OCI-LY1 (cell line): ENCODE measurements at regions not wholly inside any gene's neighbourhood (a gene's known extent, or its start where the extent isn't known, plus 50 kb on each side); places are given as distances from the start of the nearest gene placed in this dataset.

Experiments
- H2AFZ ChIP-seq: fragments of 200-600 bp; sonication (generic), shearing (Covaris generic); 2 replicates; pipeline ENCODE4 v1.6.0; 2014; ENCODE audit warnings: antibody characterized with exemption, mild to moderate bottlenecking, low read length
- H3F3A ChIP-seq: fragments of 200-600 bp; sonication (generic), shearing (Covaris generic); 2 replicates; pipeline ENCODE4 v1.6.0; 2014; ENCODE audit warnings: mild to moderate bottlenecking, antibody characterized with exemption, low read length, moderate library complexity; ENCODE audit not compliant: insufficient read depth
- H3K27ac ChIP-seq: fragments of 200-600 bp; sonication (generic); 2 replicates; pipeline ENCODE4 v1.5.1; 2014; ENCODE audit warnings: low read length, mixed run types, mild to moderate bottlenecking, low read depth; ENCODE audit not compliant: poor library complexity, severe bottlenecking
- H3K27me3 ChIP-seq: fragments of 200-600 bp; sonication (generic); 2 replicates; pipeline ENCODE4 v1.6.0; 2014; ENCODE audit warnings: antibody characterized with exemption, mild to moderate bottlenecking, low read length, moderate library complexity; ENCODE audit not compliant: insufficient read depth
- H3K36me3 ChIP-seq: fragments of 200-600 bp; sonication (generic); 2 replicates; pipeline ENCODE4 v1.6.1; 2014; ENCODE audit warnings: mild to moderate bottlenecking, antibody characterized with exemption, low read length, moderate library complexity, mixed read lengths; ENCODE audit not compliant: insufficient read depth
- H3K4me1 ChIP-seq: fragments of 200-600 bp; sonication (generic); 2 replicates; pipeline ENCODE4 v1.5.1; 2014; ENCODE audit warnings: mild to moderate bottlenecking, low read length, moderate library complexity; ENCODE audit not compliant: insufficient read depth, severe bottlenecking
- H3K4me2 ChIP-seq: fragments of 200-600 bp; sonication (generic), shearing (Covaris generic); 2 replicates; pipeline ENCODE4 v1.6.1; 2014; ENCODE audit warnings: low read length
- H3K4me3 ChIP-seq: fragments of 200-600 bp; sonication (generic); 2 replicates; pipeline ENCODE4 v1.5.1; 2014; ENCODE audit warnings: low read length, low read depth, mild to moderate bottlenecking, mixed read lengths; ENCODE audit not compliant: poor library complexity, severe bottlenecking
- H3K79me2 ChIP-seq: fragments of 200-600 bp; shearing (Covaris generic); 2 replicates; pipeline ENCODE4 v1.6.1; 2016; ENCODE audit warnings: mixed run types, low read length, mixed read lengths; ENCODE audit not compliant: insufficient read depth
- H3K9ac ChIP-seq: fragments of 200-600 bp; sonication (generic), shearing (Covaris generic); 2 replicates; pipeline ENCODE4 v1.6.1; 2014; ENCODE audit warnings: mild to moderate bottlenecking, low read length, mixed read lengths
- H3K9me2 ChIP-seq: fragments of 200-600 bp; sonication (generic), shearing (Covaris generic); 2 replicates; pipeline ENCODE4 v1.6.1; 2014; ENCODE audit warnings: low read depth, mild to moderate bottlenecking, low read length, mixed read lengths
- H3K9me3 ChIP-seq: fragments of 200-600 bp; shearing (Covaris generic); 2 replicates; pipeline ENCODE4 v1.6.1; 2014; ENCODE audit warnings: low read length, mixed read lengths
- H4K20me1 ChIP-seq: fragments of 200-600 bp; sonication (generic), shearing (Covaris generic); 2 replicates; pipeline ENCODE4 v1.6.0; 2016; ENCODE audit warnings: mild to moderate bottlenecking, low read length; ENCODE audit not compliant: insufficient read depth
- EZH2 ChIP-seq: fragments of 200-600 bp; sonication (generic), shearing (Covaris generic); IDR thresholded peaks from 2 replicates; pipeline ENCODE4 v1.8.0; 2017; ENCODE audit warnings: borderline replicate concordance, mixed run types, mild to moderate bottlenecking, antibody characterized with exemption, low read length, moderate library complexity, mixed read lengths
- TF ChIP-seq, protein P1 (sequence below): fragments of 200-600 bp; sonication (generic), shearing (Covaris generic); IDR thresholded peaks from 2 replicates; pipeline ENCODE4 v1.5.1; 2017; ENCODE audit warnings: mild to moderate bottlenecking, antibody characterized with exemption, low read length, moderate library complexity, mixed read lengths

DNA sequence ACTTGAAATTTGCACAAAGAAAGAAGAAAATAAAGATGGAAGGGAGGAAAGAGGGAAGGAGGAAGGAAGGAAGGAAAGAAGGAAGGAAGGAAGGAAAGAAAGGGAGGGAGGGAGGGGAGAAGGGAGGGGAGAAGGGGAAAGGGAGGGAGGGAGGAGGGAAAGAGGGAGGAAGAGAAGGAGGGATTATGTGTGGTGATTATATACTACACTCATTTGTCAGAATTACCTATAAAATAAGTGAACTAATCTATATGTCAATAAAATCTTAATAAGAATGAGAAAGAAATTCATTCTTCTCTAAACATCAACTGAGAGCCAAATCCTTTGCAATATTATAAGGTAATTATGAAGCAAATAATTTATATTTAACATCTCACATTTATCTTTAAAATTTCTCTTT is 77.9 kb upstream of the TFAP2D start:
- Histone ChIP-seq H3K4me3 (no peak overlapping the region), H3K4me1 (no peaks in the 10 kb centered on the region), H3K27ac (no peak overlapping the region), H3K9me3 (no peaks in the 10 kb centered on the region), H3K9me2 (no peaks in the 10 kb centered on the region), H3F3A (no peaks in the 10 kb centered on the region), H2AFZ (no peak overlapping the region), H4K20me1 (no peaks in the 10 kb centered on the region), H3K79me2 (no peaks in the 10 kb centered on the region), H3K9ac (no peak overlapping the region), H3K27me3 (no peaks in the 10 kb centered on the region), H3K4me2 (no peak overlapping the region), H3K36me3 (no peaks in the 10 kb centered on the region)
- no peak for TF ChIP-seq EZH2

DNA sequence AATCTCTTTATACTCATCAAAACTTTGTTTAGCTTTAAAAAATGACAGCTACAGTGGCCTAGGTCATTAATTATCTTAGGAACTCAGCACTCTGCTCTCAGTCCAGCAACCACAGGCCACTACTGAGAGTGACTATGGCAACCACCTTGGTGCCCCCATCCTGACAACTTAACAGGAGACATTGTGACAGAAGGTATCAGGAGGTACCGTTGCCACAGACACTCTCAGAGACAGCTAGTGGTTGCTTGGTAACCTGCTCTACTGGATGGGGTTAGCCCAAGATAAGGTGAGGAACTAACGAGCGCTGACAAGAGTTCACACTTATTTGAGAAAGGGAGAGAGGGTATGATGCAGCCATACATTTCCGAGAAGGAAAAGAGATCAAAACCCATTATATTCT is 76.1 kb upstream of the TFAP2D start:
- H3F3A ChIP-seq: no peaks in the 10 kb centered on the region
- no peak overlapping the region for H2AFZ ChIP-seq
- H3K79me2 ChIP-seq: no peaks in the 10 kb centered on the region
- no peak overlapping the region for H3K9ac ChIP-seq
- H3K4me3 ChIP-seq: no peak overlapping the region
- H3K36me3 ChIP-seq: no peaks in the 10 kb centered on the region
- no peaks in the 10 kb centered on the region for H3K4me1 ChIP-seq
- H4K20me1 ChIP-seq: no peaks in the 10 kb centered on the region
- H3K27ac ChIP-seq: no peak overlapping the region
- H3K4me2 ChIP-seq: no peak overlapping the region
- no peaks in the 10 kb centered on the region for H3K9me2 ChIP-seq
- TF ChIP-seq, protein P1, sequence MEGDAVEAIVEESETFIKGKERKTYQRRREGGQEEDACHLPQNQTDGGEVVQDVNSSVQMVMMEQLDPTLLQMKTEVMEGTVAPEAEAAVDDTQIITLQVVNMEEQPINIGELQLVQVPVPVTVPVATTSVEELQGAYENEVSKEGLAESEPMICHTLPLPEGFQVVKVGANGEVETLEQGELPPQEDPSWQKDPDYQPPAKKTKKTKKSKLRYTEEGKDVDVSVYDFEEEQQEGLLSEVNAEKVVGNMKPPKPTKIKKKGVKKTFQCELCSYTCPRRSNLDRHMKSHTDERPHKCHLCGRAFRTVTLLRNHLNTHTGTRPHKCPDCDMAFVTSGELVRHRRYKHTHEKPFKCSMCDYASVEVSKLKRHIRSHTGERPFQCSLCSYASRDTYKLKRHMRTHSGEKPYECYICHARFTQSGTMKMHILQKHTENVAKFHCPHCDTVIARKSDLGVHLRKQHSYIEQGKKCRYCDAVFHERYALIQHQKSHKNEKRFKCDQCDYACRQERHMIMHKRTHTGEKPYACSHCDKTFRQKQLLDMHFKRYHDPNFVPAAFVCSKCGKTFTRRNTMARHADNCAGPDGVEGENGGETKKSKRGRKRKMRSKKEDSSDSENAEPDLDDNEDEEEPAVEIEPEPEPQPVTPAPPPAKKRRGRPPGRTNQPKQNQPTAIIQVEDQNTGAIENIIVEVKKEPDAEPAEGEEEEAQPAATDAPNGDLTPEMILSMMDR: no peak
- no peak for TF ChIP-seq EZH2
- no peaks in the 10 kb centered on the region for H3K27me3 ChIP-seq
- H3K9me3 ChIP-seq: no peaks in the 10 kb centered on the region

DNA sequence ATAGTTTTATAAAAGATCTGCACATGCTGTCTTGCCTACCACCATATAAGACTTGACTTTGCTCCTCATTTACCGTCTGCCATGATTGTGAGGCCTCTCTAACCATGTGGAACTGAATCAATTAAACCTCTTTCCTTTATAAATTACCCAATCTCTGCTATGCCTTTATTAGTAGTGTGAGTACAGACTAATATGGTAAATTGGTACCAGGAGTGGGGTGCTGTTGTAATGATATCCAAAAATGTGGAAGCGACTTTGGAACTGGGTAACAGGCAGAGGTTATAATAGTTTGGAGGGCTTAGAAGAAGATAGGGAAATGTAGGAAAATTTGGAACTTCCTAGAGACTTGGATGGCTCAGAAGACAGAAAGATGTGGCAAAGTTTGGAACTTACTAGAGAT is 64.2 kb upstream of the TFAP2D start:
- TF ChIP-seq, protein P1: no peak
- no peak for TF ChIP-seq EZH2
- Histone ChIP-seq H3F3A (no peaks in the 10 kb centered on the region), H3K9ac (no peak overlapping the region), H3K9me3 (no peaks in the 10 kb centered on the region), H3K27ac (no peak overlapping the region), H3K36me3 (no peaks in the 10 kb centered on the region), H2AFZ (no peak overlapping the region), H3K4me3 (no peak overlapping the region), H3K9me2 (no peaks in the 10 kb centered on the region), H3K27me3 (no peaks in the 10 kb centered on the region), H4K20me1 (no peaks in the 10 kb centered on the region), H3K4me1 (no peaks in the 10 kb centered on the region), H3K4me2 (no peak overlapping the region), H3K79me2 (no peaks in the 10 kb centered on the region)

DNA sequence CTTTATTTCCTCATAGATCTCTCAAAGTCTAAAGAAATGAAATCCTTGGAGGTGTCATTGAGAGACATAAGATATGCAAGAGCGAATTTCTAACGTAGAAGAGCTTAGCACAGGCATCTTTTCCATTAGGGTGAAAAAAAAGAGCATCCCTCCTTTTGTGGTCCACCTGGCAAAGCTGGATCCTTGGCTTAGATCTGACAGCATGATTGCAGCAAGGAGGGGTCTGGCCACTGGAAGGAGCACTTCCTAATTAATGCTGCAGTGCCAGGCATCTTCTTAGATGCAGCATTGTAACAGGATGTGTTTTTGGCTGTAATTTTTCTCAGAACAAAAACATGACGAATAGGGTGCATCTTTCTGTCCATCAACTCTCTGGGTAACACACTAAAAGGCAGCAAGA is 60.1 kb upstream of the TFAP2D start:
- Histone ChIP-seq H3K36me3 (no peaks in the 10 kb centered on the region), H3K4me2 (no peak overlapping the region), H3K4me1 (no peaks in the 10 kb centered on the region), H3K4me3 (no peak overlapping the region), H3K9me2 (no peaks in the 10 kb centered on the region), H3K27ac (no peak overlapping the region), H4K20me1 (no peaks in the 10 kb centered on the region), H3K79me2 (no peaks in the 10 kb centered on the region), H3K27me3 (no peaks in the 10 kb centered on the region), H2AFZ (no peak overlapping the region), H3K9me3 (no peaks in the 10 kb centered on the region), H3K9ac (no peak overlapping the region), H3F3A (no peaks in the 10 kb centered on the region)
- TF ChIP-seq, protein P1: no peak
- TF ChIP-seq EZH2: no peak
